Amniotic epithelial cell (primary cell): ENCODE measurements at regions not wholly inside any gene's neighbourhood (a gene's known extent, or its start where the extent isn't known, plus 50 kb on each side); places are given as distances from the start of the nearest gene placed in this dataset.
"Not testable (repeated sequence)": the region's sequence is repeated elsewhere in the genome, so short reads cannot be mapped to it uniquely, and the experiment has no call there.

Experiments used
- DNase-seq: peaks from one replicate; pipeline ENCODE4 v3.0.0-alpha.2; 2010; ENCODE audit warnings: low read depth

DNA sequence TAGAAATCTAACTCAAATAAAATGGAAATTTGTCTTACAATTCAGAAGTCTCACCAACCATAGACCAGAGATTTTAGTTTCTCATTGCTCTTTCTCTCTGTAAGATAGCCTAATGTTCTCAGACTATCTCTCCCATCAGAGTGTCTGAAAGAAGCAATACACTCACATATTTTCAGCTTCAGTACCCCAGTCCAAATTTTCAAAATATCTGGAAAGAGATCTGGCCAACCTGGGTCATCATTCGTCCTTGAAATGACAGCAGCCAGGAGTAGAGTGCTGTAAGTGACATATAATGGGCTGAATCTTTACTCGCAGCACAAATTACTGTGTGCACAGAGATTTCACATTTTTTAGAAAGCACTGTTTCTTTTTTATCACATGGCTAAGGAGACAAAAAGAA lies 313.3 kb upstream of the PRR16 start:
- DNase-seq, result no peak

DNA sequence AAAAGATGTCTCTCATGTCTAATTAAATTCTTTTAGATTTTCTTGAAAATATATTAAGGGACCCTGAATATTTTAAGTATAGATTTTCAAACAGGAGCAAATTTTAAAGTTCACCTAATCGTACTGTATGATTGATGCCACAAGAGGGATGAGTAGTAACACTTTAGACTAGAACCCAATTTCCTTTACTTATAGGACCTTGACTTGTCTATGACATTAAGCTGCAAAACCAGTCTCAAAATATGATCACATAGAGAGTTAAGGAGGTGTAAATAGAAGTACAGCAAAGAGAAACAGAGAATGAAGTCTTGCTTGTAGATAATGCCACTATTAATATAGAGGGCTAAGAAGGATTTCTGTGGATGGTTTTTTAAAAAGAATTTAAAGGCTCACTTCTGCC lies 312.9 kb upstream of the PRR16 start:
- no peak for DNase-seq

DNA sequence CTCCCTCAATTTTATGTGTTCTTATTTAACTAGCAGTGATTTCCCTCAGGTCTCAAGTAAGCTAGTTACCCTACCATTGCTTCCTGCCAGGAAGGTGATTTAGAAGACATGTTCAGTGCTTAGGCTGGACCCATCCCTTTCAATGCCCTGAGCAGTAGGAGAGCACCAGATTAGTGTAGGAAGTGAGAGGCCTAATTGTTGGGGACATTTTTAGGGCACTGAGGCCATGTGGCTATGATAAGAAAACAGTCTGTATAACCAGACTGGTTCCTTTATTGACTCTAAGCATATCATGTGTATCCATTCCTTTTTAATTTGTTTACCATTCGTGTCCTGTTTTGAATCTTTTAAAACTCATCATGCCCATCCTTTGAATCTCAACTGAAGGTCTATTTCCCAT lies 312.3 kb upstream of the PRR16 start:
- no peak for DNase-seq

DNA sequence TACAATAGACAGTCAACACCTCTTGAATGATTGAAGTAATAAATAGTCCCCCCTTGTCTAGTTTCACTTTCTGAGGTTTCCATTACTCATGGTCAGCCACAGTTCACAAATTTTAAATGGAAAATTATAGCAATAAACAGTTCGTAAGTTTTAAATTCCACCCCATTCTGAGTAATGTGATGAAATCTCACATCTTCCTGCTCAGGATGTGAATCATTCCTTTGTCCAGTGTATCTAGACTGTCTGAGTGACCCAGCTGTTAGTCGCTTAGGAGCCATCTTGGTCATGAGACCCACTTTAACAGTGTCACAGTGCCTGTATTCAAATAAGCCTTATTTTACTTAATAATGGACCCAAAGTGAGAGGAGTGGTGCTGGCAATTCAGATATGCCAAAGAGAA lies 311.6 kb upstream of the PRR16 start:
- peak; percentile 73 for DNase-seq

DNA sequence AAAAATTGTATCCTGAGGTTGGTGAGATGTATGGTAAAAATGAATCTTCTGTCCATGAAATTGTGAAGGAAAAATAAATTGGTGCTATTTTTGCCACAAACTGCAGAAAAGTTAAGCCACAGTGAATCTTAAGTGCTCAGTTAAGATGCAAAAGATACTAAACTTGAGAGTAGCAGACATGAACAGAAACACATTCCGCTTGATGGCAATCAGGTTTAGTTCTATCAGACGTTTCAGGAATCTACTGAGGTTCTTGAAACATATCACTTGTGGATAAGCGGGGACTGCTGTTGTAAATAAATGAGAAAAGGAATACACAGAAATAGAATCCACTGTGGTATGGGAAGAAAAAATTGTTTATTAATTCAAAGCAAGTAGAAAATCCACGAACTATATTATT lies 311.2 kb upstream of the PRR16 start:
- no peak for DNase-seq

DNA sequence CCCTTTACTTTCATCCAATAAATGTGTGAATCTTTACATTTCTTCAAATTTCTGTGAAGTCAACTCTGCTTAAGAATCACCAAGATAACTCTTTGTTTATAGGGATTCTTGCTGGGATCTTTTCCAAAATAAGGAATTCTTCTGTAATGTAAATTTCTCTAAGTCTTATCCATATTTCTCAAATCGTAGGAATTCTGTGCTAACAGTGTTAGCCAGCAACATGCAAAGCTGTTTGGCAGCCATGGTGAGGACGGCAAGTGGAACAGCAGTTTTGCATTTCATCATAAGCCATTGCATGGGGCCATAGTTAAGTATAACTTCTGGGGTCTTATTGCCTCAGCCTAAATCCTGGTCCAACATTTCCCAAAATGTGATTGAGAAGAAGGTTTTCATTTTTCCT lies 310.5 kb upstream of the PRR16 start:
- no peak for DNase-seq

DNA sequence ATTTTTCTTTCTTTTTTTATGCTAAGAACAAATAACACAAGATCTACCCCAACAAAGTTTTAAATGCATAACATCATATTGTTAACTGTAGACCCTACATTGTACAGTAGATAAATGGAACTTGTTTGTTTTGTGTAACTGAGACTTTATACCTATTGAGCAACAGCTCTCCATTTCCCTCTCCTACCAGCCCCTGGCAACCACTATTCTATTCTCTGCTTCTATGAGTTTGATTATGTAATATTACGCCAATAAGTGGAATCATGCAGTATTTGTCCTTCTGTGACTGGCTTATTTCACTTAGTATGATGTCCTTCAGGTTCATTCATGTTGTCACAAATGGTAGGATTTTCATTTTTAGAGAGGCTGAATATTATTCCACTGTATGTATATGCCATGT lies 308.2 kb upstream of the PRR16 start:
- no peak for DNase-seq

DNA sequence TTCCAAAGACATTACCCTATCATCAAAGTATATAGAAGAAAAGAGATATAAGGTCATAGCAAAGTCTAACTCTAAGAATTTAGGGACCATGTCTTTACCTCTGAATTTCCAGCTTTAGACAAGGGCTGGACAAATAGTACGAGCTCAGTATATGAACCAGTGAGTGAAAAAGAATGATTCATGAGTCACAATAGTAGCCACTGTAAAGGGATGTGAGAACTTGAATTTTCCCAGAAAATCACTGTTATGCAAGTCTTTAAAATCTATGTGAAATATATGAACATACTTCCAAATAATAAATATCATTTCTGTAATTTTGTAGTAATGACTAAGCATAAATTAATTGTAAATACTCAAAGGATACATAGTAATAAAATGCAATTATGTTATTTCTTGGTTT lies 305.9 kb upstream of the PRR16 start:
- no peak for DNase-seq

DNA sequence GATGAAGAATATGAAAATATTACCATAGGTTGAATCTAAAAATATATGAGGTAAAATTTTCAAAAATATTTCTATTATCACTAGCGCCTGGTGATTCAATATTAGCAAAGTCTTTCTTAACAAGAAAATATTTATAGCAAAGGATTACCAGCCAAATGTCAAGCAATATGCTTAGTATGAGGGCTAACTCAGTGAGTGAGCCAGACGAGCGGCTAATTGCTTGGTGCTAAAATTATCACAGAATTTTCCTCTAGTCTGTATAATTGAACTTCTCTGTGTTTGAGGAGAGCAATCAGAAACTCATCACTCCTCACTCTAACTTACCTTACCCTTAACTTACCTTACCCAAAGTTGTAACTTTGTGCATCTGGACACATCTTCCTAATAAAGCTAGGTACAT lies 304.9 kb upstream of the PRR16 start:
- no peak for DNase-seq

DNA sequence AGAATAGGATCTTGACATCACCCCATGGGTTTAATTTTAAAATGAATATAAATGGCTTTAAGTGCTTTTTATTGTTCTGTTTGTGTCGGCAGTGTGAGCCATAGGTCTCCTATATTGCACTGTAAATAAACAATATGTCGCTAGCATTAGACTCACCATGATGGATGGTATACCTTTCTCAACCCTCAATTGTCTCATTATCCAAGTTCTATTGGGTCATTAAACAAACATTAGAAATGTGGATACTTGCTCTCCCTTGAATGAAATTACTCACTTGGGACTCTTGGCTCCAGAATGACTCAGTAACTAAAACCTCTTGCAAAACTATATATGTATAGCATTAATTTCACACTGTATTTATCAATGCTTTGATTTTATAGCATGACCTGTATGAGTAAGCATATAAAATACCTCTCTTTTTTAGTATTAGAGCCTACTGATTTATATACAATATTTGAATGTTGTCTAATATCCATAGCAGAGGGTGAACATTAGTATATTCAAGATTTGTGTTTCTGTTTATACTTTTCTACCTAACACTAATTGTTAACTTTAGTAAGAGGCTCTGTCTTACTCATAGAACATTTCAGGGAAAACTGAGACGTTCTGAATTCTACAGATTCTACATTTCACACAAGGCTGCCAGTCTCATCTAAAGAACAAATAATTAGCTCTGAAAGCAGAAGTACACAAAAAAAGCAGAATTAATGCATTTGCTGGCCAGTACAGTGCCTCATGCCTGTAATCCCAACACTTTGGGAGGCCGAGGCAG lies 303.8 kb upstream of the PRR16 start:
- DNase-seq, result peak; percentile 41

DNA sequence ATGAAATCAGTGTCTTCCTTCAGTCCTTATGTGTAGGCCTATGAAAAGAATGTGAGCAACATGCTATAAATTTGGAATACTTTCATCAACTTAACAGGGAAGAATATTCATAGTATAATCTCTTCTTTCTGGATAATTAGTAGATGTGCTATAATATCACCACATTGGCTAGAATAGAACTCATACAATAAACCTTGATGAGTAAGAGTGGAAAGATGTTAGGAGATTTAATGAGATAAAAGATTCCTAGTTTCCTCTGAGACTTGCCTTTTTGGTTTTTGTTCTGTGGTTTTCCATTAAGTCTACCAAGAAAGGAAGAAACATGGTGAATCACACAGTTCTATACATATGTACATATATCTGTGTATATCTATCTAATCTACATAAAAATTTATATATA lies 301.8 kb upstream of the PRR16 start:
- no peak for DNase-seq

DNA sequence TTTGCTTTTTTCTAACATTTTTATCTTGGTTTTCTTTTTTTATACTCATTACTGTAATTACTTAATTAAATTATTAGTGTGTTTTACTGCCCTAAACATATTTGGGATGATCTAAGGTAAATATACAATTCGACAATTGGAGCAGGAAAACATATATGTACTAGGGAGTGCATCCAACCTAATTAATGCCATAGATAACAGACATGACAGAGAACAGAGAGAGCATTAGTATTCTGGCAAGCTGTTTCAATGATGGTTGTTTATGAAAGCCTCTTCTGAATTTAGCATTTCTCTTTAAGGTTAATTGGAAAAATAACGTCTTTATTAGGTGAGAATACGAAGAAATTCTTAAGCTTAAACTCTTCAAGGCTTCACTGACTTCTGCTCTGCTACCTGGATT lies 300.1 kb upstream of the PRR16 start:
- no peak for DNase-seq

DNA sequence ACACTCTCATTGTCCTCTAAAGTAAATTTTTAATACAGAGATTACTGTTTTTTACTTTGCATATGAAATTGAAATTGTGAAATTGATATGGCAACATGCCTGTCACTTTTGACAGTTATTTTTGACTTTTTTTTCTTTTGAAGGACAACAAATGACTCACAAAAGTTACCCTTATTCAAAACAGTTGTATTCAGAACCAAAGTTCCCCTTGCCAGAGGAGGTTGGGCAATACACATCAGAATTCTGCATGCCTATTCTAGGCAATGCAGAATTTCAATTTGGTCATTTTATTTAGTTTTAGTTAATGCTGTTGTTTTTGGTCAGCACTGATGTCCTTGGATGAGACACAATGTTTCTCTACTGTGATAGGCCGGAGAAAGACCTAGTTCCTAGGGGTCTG lies 299.1 kb upstream of the PRR16 start:
- no peak for DNase-seq

DNA sequence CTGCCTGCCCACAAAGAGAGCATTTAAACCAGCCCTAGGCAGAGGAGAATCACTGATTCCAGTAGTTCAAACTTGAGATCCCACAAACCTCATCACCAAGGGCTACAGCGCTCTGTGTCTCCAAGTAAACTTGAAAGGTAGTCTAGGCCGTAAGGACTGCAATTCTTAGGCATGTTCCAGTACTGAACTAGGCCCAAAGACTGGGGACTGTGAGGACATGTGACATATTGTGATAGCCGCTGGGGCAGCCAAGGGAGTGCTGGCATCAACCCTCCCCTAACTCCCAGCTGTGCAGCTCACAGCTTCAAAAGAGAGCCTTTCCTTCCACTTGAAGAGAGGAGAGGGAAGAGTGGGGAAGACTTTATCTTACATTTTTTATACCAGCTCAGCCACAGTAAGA lies 291.0 kb upstream of the PRR16 start:
- DNase-seq, result no peak

DNA sequence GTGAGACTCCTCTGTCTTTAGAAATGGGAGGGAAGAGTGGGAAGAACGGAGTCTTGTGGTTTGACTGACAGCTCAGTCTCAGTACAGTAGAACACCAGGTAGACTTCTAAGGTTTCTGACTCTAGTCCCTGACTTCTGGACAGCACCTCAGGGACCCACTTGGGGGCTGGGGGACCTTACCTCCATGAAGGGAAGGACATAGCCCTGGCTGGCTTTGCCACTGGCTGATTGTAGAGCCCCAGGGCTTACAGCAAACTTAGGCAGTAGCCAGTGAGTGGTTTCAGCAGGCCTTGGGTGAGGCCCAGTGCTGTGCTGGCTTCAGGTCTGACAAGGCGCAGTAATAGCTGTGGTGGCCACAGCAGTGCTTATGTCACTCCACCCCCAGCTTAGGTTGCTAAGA lies 290.0 kb upstream of the PRR16 start:
- DNase-seq, result no peak

DNA sequence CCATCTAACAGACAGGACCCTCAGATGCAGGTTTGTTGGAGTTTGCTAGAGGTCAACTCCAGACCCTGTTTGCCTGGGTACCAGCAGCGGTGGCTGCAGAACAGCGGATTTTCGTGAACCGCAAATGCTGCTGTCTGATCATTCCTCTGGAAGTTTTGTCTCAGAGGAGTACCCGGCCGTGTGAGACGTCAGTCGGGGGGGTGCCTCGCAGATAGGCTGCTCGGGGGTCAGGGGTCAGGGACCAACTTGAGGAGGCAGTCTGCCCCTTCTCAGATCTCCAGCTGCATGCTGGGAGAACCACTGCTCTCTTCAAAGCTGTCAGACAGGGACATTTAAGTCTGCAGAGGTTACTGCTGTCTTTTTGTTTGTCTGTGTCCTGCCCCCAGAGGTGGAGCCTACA lies 282.9 kb upstream of the PRR16 start:
- DNase-seq, result not testable (repeated sequence)

DNA sequence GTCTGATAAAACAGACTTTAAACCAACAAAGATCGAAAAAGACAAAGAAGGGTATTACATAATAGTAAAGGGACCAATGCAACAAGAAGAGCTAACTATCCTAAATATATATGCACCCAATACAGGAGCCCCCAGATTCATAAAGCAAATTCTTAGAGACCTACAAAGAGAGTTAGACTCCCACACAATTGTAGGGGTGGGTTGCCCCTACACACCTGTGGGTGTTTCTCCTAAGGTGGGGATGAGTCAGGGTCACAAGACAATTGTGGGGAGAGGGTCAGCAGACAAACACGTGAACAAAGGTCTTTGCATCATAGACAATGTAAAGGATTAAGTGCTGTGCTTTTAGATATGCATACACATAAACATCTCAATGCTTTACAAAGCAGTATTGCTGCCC lies 269.4 kb upstream of the PRR16 start:
- DNase-seq, result not testable (repeated sequence)

DNA sequence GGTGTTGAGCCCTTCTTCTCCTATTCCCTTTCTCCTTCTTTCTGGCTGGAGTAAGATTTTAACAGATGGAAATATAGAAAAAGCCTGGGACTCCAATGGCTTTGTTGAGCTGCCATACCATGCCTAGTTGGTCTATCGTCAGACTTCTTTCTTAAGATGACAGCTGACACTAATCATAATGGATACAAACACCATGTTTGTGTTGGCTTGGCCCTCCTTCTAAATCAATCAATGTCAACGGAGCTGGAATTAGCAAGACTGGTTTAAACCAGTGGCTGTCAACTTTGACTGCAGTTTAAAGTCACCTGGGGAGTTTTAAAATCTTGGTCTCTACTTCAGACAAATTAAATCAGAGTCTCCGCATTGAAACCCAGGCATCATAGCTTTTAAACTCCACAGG lies 264.5 kb upstream of the PRR16 start:
- no peak for DNase-seq

DNA sequence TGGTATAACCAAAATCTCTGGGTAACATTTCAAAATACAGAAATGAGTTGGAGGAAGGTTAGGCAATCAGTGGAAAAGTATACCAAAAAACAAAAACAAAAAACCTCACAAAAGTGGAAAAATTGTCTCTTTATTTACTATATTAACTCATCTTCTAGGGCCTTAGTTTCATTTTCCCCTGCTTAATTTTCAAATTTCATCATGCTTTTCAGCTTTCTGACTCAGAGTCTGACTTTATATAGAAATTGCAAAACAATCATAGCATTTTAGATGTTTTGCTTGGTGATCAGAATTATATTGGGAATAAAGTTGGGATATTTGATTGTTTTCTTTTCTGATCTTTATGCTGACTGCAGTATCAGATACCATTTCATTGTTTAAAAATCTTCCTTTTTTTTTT lies 257.0 kb upstream of the PRR16 start:
- peak; percentile 49 for DNase-seq

DNA sequence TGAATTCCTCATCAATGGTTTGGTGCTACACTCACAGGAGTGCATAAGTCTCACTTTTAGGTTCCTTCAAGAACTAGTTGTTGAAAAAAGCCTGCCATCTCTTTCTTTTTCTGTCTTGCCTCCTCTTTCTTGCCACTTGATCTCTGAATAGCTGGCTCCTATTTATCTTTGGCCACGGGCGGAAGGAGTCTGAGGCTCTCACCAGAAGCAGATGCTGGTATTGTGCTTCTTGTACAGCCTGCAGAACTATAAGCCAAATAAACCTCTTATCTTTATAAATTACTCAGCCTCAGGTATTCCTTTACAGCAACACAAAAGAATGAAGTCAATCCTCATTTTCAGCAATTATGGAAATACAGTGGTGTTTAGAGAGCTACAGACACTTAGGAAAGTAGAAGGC lies 247.1 kb upstream of the PRR16 start:
- DNase-seq, result no peak

DNA sequence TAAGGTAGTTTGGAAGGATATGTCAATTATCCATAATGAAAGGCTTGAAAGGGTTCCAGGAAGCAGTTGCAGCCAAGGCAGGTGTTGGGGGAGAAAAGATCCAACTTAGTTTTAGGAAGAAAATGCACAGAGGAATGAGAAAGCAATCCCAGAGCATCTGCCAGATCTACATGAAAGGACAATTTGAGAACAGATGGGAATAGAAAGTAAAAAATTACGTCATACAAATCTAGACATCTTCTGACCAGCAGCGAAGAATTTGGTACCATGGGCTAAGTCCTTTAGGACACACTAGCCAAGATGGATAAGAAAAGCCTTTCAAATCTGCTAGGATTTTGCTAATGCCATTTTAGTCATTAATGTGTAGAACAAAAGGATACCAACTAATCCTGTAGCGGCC lies 244.1 kb upstream of the PRR16 start:
- no peak for DNase-seq

DNA sequence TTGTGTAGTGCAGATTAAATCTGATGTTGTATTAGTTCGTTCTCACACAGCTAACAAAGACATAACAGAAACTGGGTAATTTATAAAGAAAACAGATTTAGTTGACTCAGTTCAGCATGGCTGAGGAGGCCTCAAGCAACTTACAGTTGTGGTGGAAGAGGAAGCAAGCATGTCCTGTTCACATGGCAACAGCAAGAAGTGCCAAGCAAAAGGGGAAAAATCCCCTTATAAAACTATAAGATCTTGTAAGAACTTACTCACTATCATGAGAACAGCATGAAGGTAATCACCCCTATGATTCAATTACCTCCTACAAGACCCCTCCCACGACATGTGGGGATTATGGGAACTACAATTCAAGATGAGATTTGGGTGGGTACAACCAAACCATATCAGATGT lies 238.6 kb upstream of the PRR16 start:
- no peak for DNase-seq

DNA sequence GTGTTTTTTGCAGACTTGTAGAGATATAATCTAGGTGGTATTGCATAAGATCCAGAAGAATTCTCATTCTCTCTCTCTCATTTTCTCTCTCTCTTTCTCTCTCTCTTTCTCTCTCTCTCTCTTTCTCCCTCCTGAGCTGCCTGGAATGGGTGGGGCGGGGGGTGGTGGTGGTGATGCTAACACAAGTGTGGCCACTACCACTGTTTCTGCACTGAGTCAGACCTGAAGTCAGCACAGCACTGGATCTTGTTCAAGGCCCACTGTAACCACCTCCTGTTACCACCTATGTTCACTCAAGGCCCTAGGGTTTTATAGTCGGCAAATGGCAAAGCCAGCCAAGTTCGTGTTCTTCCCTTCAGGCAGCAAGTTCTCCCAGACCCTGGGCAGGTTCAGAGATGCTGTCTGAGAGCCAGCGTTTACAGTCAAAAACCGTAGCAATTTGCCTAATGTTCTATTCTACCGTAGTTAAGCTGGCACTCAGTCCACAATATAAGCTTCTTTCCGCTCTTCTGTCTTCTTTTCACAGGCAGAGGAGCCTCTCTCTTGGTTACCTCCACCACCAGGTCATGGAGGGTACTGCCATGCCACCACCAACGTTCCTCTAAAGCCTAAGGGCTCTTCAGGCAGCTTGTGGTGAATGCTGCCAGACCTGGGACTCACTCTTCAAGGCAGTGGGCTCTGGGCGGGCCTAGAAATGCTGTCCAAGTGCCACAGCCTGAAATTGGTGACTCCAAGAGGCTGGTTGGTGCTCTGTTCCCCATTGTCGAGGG lies 235.7 kb upstream of the PRR16 start:
- peak; percentile 33 for DNase-seq

DNA sequence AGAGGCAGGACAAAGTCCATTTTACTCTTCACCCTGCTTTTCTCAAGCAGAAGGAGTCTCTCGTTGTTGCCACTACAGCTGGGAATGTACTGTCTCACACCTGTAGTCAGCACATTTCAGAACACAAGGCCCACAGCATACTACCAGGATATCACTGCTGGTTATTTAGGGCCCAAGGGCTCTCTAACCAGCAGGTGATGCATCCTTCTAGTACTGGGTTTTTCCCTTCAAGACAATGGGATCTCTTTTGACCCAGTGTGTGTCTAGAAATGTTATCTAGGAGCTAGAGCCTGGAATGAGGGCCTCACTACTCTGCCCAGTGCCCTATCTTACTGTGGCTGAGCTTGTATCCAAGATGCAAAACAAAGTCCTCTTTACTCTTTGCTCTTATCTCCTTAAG lies 235.1 kb upstream of the PRR16 start:
- no peak for DNase-seq
